Retina (tissue), 1 donor: ENCODE measurements at regions not wholly inside any gene's neighbourhood (a gene's known extent, or its start where the extent isn't known, plus 50 kb on each side); places are given as distances from the start of the nearest gene placed in this dataset.
A peak's percentile ranks its signal among the peaks of the same experiment; 100 is the strongest.
"Not testable (repeated sequence)": the region's sequence is repeated elsewhere in the genome, so short reads cannot be mapped to it uniquely, and the experiment has no call there.

Experiments used
- DNase-seq: peaks from one replicate; pipeline ENCODE4 v3.0.0-alpha.2; 2016

GRCh38 chr11:70595452-70595851 is 197.1 kb downstream of the CTTN start:
- DNase-seq: no peak

- no peak for DNase-seq
Observed at GRCh38 chr11:70596091-70596490, 197.8 kb downstream of the CTTN start.

DNA sequence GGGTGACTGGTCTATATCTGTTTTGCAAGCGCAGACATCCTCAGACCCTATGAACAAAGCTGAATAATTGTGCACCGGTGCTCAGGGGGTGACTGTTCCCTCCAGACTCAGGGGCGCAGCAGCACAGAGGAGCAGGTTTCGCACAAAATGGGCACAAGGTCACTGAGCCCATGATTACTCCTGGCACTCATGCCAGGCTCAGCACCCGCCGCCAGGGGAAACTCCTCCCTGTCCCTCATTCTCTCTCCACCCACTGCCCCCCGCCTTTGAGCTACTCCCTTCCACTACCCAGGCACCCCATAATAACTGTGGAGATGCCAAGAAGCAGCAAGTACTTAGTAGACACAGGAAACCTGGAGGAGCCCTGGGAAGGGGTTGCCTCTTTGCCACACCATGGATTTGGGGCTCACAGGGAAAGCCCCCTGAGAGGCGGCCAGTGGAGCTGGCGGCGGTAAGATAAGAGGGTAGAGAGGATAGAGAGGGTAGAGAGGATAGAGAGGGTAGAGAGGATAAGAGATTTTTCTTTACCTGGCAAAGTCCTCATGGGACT is 198.8 kb downstream of the CTTN start:
- DNase-seq: no peak

DNA sequence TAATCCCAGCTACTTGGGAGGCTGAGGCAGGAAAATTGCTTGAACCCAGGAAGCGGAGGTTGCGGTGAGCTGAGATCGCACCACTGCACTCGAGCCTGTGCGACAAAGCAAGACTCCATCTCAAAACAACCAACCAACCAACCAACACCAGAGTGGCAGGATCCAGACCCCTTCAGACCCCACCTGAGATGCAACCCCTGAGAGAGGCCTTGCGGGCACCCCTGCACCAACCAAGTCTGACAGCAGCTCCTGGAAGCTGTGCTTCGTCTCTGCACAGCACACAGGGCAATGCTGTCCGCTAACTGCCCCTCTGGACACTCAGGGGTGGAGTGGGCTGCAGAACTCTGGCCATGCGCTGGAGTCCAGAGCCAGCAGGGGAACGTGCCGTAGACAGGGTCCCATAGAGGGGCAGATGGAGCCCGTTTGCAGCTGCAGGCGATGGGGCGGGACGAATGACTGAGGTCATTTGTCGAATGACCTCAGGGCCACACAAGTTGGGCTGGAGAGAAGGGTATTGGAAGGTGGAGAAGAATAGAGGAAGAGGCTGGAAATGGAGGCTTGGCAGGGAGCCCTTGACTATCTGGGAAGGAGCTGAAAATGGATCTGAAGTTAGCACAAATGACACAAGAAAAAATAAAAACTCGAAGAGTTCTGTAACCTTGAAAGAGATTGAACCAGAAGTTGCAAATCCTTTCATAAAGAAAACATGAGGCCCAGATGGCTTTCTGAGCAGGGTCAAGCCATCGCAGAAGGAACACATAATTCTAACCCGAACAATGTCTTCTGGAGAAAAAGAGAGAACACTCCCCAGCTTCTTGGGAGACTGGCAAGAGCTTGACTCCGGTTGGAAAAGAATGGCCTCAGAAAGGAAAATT is 199.7 kb downstream of the CTTN start:
- no peak for DNase-seq

- not testable (repeated sequence) for DNase-seq
Observed at GRCh38 chr11:70600911-70601415, 202.6 kb downstream of the CTTN start.

DNA sequence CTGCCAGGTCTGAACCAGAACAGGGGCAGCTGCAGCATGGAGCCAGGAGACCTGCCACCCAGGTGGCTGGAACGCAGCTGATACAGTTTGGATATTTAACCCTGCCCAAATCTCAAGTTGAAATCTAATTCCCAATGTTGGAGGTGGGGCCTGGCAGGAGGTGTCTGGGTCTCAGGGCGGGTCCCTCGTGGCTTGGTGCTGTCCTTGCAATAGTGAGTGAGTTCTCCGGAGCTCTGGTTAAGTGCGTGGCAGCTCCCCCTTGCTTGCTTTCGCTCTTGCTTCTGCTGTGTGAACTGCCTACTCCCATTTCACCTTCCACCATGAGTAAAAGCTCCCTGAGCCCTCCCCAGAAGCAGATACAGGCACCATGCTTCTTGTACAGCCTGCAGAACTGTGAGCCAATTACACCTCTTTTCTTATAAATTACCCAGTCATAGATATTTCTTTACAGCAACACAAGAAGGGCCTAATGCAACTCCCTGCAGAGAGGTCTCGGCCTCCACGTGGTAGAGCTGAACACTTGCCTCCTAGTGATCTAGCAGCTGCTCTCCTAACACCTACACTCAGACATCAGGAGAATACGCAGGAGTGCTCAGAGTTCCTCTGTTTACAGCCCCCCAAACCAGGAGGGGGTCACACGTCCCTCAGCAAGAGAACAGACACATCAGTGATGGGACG is 203.7 kb downstream of the CTTN start:
- DNase-seq: no peak

- no peak for DNase-seq
Observed at GRCh38 chr11:70603114-70603755, 204.9 kb downstream of the CTTN start.

DNA sequence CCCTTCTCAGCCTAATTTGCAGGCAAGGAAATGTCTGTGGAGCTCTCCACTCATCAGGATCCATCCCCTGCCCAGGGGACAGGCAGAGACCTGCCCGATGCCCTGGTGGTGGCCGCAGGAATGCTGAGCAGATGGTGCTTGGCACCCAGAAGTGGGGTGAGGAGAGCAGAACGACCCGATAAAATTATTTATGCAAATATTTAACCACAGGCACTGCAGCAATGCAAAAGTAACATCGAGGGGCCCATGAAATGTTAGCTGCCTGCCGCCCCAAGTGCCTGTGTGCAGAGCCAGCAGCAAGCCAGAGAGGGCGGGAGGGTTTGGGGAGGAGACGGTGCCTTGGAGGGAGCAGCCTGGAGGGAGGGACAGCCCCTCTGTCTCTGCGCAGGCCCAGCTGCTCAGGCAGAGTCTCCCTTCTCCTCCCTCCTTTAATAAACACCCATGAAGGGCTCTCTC is 205.5 kb downstream of the CTTN start:
- no peak for DNase-seq

GRCh38 chr11:70604221-70604620 is 205.9 kb downstream of the CTTN start:
- DNase-seq: no peak

DNA sequence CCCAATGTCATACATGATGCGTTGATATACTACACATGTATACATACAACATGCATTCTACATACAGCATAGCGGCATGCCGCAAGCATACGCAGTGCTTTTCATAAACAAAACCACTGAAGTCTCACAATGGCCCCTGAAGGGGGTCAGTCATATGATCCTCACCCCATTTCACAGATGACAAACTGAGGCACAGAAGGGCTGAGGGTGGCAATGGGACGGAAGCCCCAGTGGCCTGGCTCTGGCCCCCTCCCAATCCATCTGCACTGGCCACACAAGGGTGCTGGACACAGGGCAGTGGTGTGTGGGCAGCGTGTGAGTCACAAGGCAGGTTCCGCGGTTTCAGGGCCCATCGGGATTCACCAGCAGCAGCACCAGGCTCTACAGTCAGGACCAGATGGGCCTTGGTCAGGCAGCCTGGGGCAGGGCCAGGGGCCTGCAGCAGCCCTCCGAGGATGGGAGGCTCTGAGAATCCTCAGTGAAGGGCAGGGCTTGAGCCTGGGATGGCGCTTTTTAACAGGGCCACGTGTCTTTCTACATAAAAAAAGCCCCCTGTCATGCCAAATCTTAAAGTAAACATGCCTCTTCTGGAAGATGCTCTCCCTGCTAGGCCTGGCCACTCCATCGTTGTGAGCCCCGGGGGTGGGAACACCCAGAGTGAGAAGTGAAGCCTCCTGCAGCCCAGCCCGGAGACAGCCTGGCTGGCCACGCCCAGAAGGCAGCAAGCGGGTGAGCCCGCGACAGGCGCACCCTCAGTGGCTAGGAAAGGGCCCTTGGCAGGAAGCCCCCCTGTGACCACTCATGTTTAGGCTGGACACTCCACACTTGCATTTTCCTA is 206.5 kb downstream of the CTTN start:
- peak; percentile 69 for DNase-seq

DNA sequence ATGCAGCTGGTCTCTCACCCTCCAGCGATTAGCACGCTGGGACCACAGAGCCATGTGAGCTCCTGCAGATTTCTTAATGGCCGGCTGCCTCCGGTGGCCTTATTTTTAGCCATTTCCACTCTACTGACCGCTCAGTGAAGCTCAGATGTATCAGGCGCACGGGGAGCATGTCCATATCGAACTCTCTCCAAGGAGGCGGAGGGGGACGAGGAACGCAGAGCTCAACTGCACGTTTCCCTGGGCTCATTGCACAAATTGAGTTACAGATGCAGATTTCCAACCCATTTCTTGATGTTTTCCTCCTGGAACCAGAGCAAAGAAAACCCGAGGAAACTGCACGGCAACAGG is 207.1 kb downstream of the CTTN start:
- no peak for DNase-seq

DNA sequence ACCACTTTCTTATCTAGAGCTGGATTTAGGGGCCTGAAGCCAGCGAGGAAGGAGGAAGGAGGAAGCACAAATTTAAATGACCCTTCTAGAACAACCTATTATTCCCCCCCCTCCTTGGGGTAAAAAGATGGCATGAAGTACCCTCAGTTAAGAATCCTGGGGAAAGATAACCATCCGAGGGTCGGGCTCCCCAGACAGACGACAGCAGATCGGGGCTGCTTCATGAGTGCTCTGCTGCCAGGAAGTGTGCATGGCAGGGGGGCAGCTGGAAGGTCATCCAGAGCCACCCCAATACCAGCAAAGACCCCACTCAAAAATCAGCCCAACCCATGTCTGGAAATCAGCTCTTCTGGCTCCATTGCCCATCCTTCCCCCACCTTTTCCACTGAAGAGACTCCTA is 207.5 kb downstream of the CTTN start:
- DNase-seq: peak; percentile 49

- no peak for DNase-seq
Observed at GRCh38 chr11:70606248-70606950, 208.1 kb downstream of the CTTN start.

- no peak for DNase-seq
Observed at GRCh38 chr11:70606951-70607330, 208.6 kb downstream of the CTTN start.

- DNase-seq: no peak
Observed at GRCh38 chr11:70607561-70607960, 209.2 kb downstream of the CTTN start.

- DNase-seq: no peak
Observed at GRCh38 chr11:70608568-70609470, 210.5 kb downstream of the CTTN start.

- no peak for DNase-seq
Observed at GRCh38 chr11:70610566-70611565, 212.5 kb downstream of the CTTN start.

GRCh38 chr11:70611821-70612220 is 213.5 kb downstream of the CTTN start:
- no peak for DNase-seq

- DNase-seq: no peak
Observed at GRCh38 chr11:70612459-70613141, 214.3 kb downstream of the CTTN start.
